ENCODE measurements at regions not wholly inside any gene's neighbourhood (a gene's known extent, or its start where the extent isn't known, plus 50 kb on each side); places are given as distances from the start of the nearest gene placed in this dataset.

DNA sequence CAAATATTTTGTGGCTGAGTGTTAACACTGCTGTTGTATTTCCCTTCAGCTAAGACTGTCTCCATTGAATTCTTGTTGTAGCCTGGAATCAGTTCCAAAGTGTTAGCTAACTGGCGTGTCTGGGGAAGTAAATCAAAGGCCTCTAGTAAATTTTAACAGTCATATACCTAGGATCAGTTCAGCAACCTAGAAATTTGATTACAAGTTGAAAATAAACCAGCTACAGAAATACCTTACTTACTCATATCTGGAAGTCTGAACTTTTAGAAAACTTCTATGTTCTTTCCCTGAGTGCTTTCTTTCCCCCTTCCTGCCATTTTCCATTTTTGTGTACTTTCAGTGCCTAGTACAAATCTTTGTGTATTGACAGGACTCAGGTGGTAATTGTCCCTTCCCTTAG lies 396.7 kb upstream of the DCC start:
- DNase-seq (ENCODE audit: low read depth): no peak

DNA sequence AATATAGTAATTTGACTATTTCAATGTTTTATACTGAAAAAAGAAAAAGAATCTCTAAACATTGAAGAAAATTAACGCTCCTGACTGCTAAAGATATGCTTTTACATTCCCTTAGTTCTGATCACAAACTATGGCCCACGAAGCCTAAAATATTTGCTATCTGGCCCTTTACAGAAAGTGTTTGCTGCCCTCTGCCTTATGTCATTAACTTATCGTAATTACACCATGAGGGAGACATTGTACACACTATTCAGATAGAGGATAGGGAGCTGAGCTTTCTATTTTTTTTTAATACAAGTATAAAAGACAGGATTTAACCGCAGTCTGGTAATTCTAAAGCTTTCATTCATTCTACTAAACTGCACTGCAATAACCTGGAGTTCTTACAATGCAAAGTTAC lies 393.1 kb upstream of the DCC start:
- DNase-seq (ENCODE audit: low read depth): no peak

DNA sequence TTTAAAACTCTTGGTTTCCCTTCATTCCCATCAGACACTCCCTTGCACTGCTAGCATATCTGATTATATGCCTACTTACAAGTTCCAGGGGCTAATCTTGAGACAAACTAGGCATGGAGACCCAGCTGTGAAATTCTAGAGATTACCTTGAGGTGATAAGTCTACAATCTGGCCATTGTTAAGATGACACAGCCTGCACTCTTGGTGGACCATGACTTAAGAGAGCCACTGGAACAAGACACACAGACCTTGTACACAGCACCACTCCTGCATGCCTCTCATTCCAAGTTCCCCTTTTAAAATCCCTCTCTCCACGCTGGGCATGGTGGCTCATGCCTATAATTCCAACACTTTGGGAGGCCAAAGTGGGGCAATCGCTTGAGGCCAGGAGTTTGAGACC lies 387.2 kb upstream of the DCC start:
- no peak for DNase-seq (ENCODE audit: low read depth)

DNA sequence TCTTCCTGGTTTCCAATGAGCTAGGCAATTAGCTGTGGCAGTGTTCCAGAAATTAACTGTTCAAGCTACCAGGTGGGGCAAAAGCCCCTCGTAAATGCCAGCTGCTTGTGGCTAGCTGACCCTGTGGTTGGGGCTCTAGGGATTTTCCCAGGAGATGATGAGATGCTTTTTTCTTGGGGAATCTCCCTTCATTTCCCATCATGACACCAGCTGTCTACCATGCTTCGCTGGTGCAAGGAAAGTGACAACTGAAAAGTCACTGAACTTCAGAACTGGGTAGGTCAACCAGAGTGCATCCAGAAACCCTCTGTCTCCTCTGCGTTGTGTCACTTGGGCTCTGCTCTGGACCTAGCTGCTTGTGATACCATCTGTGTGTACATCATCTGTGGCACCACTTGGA lies 386.5 kb upstream of the DCC start:
- no peak for DNase-seq (ENCODE audit: low read depth)

DNA sequence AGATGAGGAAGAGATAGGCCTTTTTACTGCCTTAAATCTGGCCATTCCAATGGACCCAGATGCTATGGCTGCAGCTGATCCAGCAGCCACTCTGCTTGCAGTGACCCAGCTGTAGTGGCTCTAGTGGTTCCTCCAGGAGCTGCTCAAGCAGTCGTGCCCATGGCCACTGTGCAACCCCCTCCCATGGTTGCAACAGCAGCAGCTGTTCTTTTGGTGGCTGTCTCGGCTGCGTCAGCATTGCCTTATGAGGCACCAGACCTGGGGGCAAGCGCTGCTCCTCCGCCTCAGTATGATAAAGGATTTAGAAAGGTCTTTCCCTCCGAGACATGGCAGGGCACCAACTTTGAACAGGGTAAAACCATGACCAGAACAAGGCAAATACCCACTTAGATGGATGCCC lies 384.9 kb upstream of the DCC start:
- DNase-seq (ENCODE audit: low read depth): no peak

DNA sequence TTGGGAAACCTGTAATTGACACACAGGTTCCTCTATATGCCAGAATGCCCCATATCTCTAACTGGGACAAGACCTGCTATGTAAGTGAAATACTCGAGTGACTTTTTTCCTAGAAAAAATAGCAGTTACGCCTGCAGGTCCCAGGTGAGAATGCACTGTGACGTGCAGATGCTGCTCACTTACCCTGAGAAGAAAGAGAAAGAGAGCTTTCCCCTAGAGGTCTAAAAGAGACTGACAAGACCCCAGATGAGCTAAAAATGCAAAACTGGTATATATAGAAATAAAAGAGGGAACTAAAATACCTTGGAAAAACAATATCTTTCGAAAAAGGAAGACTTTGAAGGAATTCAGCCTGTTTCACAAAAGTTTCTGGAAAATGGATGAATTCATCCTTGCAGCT lies 383.0 kb upstream of the DCC start:
- no peak for DNase-seq (ENCODE audit: low read depth)

DNA sequence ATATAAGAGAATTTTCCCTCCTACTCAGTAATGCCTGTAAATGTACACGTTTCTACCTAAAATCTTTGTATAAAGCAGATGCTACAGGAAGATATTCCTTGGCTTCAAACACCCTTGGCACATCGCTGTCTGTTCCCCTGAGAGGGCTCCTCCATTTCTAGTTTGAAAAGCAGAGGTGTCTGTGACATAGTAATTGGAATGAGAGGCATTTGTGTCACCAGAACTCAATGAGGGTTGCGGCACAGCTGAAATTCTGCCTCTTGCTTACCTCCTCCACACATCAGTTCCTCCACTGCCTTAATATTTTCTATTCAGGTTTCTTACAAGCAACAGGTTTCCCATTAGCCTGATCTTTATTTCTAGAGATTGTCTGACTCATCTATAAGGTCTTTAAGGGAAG lies 359.9 kb upstream of the DCC start:
- DNase-seq (ENCODE audit: low read depth): no peak

DNA sequence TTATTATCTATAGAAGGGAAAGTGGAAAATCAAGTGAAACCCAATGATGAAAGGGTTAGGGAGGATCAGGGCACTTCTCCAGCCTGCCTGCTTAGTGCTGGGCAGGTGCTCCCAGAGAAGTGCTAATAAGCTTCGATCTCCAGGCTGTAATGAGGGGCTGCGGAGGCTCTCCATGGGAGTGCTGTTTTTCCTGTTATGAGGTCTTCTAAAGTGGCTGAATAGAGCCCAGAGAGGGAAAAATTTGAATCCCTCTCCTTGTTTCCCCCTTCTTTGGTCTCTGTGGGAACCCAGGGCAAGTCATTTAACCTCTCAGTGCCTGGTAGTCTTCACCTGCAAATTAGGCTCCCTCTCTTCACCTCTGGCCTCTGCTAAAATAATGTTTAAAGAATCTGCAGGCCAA lies 351.7 kb upstream of the DCC start:
- DNase-seq (ENCODE audit: low read depth): no peak

DNA sequence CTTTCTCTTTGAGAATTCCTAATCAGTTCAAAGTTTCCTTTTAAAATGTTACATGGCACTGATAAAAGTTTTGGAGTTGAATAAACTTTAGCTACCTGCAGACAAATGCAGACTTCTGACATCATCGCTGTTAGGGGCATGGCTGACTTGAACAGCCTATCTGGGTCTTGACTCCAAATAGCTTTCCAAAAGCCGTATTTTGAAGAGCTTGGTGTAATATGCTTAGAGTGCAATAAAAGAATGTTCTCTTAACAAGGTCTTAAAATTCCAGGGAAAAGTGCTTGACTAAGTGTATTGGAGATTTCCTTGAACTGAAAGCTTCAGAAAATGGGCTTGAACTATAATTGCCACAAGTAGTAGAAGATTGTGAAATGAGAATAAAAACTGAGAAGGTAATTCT lies 342.9 kb upstream of the DCC start:
- DNase-seq (ENCODE audit: low read depth): no peak

DNA sequence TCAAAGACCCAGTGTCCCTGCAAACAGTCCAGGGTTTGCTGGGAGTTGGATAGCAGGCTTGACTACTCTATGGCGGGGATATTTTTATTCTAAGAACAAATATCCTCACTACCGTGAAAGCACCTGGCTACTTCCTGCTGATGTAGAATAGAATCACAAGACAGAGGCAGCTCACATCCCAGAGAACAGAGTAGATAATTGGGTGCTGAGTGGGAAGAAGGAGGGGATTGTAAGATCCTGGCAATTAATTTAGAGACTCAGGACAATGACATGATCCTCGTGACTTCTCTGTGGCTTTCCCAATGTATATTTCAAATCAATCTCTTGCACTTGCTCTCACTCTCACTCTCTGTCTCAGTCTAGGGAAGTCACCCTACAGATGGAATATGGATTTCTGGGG lies 341.9 kb upstream of the DCC start:
- DNase-seq (ENCODE audit: low read depth): no peak

DNA sequence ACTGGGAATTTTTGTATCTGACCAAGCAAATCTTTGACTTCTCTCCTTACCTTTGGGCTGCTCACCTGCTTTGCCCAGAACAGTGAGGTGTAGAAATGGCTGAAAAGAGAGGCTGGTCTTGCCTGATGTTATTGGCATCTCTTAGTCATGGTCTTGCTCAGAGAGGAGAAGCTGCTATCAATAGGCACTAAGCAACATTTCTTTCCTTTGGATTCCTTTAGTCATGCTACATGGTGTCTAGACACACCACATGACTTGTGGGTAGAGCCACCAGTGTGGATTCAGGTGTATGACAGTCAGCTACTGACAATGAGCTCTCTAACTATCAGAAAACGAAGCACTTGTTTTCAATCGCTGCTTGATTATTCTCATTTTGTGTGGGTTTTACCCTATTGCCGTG lies 341.3 kb upstream of the DCC start:
- no peak for DNase-seq (ENCODE audit: low read depth)

DNA sequence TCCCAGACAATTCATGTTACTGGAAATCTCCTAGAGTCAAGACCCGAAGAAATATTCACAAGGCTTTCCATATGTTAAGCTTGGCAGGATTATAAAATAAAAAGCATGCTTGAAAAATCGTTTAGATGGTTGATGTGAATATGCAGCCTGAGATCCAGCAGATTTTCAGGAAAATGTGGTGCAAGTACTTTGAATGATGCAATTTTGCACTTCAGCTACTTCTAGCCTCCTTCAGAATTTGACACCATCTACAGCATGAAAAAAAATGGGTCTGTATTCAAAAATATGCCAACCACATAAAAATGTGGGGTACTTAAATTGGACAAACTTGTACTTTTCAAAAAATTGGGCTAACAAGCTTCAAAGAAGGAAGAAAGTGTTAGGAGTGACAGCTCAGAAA lies 340.6 kb upstream of the DCC start:
- DNase-seq (ENCODE audit: low read depth): no peak

DNA sequence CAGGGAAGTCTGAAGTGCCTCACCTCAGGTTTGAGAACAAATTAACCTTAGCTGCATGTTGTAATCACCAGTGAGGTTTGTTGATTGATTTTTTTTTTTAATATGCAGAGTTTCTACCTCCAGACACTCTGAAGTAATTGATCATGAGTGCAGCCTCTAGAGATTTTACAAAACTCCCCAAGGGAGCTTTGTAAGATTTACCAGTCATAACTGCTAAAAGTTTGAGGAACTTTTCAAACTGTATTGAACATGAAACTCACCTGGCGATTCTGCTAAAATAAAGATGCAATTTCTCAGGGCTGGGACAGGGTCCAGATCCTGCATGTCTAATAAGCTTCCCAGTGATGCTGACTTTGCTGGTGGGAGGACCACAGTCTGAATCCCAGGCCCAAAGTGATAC lies 339.6 kb upstream of the DCC start:
- no peak for DNase-seq (ENCODE audit: low read depth)

DNA sequence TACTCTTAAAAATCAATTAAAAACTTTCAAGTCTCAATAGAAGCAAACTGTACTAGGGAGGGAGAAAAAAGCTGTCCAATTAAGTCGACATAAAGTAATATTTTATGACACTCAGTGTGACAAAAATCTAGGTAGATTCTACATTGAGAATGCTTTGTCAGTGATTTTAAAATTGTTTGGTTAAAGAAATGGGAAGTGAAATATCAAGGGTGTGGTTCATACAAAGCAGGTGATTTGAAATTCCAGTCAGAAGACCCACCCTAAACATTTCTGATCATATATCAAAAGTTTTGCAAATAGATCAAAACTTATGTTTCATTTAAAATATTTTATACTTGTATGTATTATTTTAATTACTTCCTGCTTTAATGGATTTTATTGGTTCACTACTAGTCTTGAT lies 338.9 kb upstream of the DCC start:
- no peak for DNase-seq (ENCODE audit: low read depth)

DNA sequence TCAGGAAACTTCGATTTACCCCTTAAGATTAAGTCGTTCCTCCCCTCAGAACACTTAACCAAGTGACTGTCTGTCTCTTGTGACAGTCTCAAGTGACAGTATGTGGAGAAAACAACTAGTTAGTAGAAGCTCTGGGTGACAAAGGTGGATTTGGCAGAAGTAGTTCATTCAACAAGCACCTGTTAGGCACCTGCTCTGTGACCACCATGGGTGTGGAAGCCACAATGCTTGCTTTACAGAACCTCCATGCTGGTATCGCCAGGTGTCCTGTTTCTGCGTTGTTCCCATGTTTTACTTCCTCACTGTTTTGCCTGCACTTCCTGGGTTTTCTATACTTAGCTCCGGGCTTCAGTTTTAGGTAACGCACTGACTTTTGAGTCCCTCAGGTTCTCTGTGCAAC lies 337.4 kb upstream of the DCC start:
- no peak for DNase-seq (ENCODE audit: low read depth)

DNA sequence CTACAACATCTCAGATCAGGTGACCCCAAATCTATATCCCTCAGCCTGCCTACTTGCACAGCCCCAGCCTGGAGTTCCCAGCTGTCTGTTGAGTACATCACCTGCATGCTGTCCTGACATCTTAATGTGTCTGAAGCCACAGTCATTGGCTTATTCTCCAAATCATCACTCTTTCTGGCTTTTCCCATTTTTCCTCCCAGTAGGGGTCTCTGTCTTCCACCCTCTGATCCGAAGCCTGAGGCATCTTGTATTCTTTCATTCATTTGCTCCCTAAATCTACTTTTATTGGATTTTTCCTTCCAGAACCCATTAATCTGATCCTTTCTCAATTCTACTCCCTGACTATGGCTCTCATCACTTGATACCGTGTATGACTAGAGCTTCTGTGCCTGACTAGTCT lies 332.9 kb upstream of the DCC start:
- no peak for DNase-seq (ENCODE audit: low read depth)

DNA sequence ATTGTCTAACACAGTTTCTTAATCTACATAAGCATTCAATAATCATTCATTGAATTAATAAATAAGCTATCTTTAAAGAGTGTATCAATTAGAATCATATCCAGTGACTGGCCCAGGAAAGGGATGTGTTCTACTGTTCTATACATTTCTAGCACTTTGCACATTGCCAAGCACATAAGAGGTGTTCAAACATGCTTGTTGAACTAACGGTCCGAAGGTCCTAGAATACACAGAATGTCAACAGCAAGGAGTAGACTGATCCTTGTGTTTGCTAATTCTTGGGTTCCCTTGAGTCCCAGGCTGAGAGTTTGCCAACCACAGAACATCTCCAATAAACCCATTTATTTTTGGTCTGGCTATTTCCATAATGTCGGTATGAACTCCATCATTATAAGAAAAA lies 331.7 kb upstream of the DCC start:
- no peak for DNase-seq (ENCODE audit: low read depth)

DNA sequence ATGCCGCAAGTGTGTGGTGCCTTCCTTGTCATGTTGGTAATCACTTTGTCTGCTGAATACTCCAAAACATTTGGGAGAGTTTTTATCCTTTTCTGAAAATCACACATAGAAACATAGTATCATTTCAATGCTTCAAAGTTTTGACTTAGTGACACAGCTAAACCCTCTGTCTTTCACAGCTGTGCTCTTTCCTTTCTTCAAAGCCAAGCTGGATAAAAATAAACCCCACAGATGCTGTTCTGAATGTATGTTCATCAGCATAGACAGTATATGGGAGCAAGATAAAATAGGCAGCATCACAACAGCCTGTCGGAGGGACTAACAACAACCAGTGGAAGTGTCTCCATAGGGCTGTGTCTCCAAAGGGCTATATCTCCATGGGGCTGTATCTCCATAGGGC lies 331.3 kb upstream of the DCC start:
- no peak for DNase-seq (ENCODE audit: low read depth)

DNA sequence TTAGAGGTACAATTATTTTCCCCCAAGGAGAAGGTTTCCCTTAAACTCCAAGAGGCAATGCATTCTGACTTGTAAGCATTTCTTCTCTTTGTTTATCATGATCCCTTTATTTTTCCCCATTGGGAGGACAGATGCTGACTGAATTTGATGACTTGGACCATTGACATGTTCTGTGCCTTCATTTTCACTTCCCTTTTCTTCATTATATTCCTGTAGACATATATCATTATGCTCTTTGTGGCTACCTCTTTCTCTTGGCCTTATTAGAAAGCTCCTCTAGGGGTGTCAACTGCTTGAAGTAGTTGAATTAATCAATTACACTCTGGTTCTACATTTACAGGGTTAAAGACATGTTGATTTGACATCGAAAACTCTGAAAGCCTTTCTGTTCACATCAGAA lies 330.0 kb upstream of the DCC start:
- DNase-seq (ENCODE audit: low read depth): no peak

DNA sequence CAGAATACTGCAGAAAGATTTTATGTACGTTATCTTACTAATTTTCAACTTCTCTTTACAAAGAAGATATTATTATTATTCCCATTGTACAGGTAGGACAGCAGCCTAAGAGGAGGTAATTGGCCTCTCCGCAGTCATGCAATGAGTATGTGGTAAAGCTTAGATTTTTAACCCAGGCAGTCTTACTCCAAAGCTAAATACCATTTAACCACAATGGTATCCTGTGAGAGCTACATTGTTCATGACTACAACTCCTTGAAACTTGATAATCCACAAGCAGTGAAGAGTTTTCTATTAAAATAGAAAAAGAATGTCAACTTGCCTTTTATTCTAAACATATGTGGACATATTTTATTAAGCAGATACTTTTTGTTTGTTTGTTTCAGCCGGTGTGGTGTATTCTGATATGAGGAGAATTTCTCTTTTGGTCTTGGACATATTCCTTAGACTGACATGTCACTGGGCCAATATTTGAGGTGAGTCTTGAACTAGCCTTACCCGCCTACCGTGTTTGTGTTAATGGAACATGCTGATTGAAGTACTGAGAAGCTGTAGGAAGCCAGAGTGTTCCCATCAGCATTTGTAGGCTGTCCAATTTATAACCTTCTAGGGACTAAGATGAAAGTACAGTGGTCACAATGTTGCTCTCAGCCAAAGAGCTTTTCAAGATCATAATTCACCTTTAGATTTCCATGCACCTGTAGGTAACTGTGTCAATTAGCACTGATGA lies 293.9 kb upstream of the DCC start:
- DNase-seq (ENCODE audit: low read depth): no peak

DNA sequence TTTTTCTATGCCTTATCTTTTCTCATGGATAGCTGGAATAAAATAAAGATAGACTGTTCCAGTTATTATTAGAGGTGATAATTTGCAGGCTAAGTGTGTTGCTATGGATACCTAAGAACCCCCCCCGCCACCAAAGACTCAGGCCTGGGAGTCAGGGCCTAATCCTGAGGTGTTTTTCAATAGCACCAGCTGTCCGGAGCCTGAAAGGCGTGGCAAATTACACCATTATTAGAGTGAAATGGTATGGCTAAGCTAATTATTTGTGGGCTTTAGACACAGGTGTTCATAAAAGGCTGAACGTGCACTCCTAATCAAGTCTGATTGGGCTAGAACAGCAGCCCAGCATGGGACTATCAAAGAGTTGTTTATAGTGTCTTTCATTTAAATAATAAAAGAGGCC lies 293.2 kb upstream of the DCC start:
- no peak for DNase-seq (ENCODE audit: low read depth)

DNA sequence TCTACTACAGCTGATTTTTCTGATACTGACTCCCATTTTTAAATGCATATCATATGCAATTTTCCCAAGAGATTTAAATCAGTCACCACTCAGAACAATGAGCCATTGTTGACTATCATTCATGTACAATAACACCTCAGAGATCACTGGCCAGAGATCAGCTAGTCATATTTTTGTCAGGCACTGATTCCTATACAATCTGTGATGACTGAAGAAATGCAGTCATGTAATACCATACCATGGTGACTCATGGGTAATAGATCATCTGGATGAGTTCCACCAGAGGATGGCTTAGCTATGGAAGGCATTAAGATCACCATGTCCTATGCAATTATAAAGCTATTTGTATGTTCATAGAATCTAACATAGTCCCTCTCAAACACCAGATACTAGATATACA lies 285.7 kb upstream of the DCC start:
- DNase-seq (ENCODE audit: low read depth): no peak

DNA sequence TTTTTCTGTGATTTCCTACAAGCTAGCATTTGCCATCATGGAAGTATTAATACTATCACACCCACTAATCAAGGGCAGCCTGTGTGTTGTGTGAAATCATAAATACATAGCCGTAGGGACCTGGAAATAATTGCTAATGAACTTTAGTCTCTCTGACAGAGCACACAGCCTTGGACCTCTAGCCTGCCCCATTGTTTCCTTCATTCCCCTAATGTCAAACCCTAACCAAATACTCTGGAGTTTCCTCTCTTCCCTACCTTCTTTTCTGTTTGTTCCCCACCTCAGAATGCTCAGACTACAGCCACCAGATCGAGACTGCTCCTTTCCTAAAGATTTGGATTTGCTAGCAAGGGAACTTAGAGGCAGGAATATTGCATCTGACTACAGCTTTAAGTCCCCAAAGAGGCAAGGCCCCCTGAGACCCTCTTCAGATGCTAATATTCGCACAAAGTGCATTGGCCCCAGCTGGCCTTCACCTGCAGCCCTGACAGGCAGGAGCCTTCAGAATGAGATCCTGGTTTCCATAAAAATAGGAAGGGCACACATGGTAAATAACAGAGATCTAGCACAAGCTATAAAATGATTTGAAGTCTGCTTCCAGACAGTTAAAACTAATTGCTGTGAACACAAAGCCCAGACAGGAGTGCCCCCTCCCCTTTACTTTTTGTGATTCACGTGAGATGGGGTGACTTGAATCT lies 279.2 kb upstream of the DCC start:
- no peak for DNase-seq (ENCODE audit: low read depth)

DNA sequence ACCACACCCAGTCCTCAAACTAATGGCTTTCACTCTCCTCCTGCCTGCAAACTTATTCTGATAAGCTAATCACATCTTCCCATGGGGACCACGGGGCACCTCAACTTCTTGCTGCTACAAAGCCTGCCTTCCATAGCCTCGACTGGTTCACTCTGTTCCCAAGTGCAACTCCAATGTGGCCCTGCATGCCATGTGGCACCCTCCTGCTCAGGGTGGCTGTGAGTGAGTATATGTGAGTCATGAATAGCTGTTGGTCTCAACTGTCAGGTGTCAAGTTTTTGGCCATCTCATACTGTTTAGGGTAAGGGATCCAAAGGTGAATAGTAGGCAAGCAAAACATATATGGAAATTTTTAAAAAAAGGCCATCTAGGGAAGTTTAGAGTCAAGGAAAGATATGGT lies 276.1 kb upstream of the DCC start:
- no peak for DNase-seq (ENCODE audit: low read depth)
